ENCODE measurements at regions not wholly inside any gene's neighbourhood (a gene's known extent, or its start where the extent isn't known, plus 50 kb on each side); places are given as distances from the start of the nearest gene placed in this dataset.

GRCh38 chr13:104693126-104693525 is 1626.9 kb upstream of the SLC10A2 start:
- H3K27me3 ChIP-seq = no peaks in the 10 kb centered on the region
- no peaks in the 10 kb centered on the region for H3K36me3 ChIP-seq
- no peak overlapping the region for H3K4me3 ChIP-seq (ENCODE audit: low read depth in 1 of 2, low read length in 1 of 2)
- H3K4me1 ChIP-seq (ENCODE audit: control insufficient read depth in 1 of 2, insufficient read depth in 1 of 2, low read depth in 1 of 2, low read length in 1 of 2) = no peaks in the 10 kb centered on the region
- TF ChIP-seq CTCF (IDR thresholded peaks at IDR 0.05) = no peak
- no peak overlapping the region for H3K27ac ChIP-seq
- no peaks in the 10 kb centered on the region for H3K9me3 ChIP-seq

- Histone ChIP-seq H3K4me1 (ENCODE audit: control insufficient read depth in 1 of 2, insufficient read depth in 1 of 2, low read depth in 1 of 2, low read length in 1 of 2) (no peaks in the 10 kb centered on the region), H3K36me3 (no peaks in the 10 kb centered on the region), H3K27ac (no peak overlapping the region), H3K9me3 (no peaks in the 10 kb centered on the region), H3K27me3 (no peaks in the 10 kb centered on the region), H3K4me3 (ENCODE audit: low read depth in 1 of 2, low read length in 1 of 2) (no peak overlapping the region)
- no peak for TF ChIP-seq CTCF (IDR thresholded peaks at IDR 0.05)
Observed at GRCh38 chr13:104691767-104692467, 1625.7 kb upstream of the SLC10A2 start.

GRCh38 chr13:104686484-104686883 is 1620.3 kb upstream of the SLC10A2 start:
- TF ChIP-seq CTCF (IDR thresholded peaks at IDR 0.05) = no peak
- H3K36me3 ChIP-seq = no peaks in the 10 kb centered on the region
- H3K4me3 ChIP-seq (ENCODE audit: low read depth in 1 of 2, low read length in 1 of 2) = no peak overlapping the region
- H3K27ac ChIP-seq = no peak overlapping the region
- H3K4me1 ChIP-seq (ENCODE audit: control insufficient read depth in 1 of 2, insufficient read depth in 1 of 2, low read depth in 1 of 2, low read length in 1 of 2) = no peaks in the 10 kb centered on the region
- no peaks in the 10 kb centered on the region for H3K27me3 ChIP-seq
- no peaks in the 10 kb centered on the region for H3K9me3 ChIP-seq

GRCh38 chr13:104683789-104684188 is 1617.6 kb upstream of the SLC10A2 start:
- Histone ChIP-seq H3K9me3 (no peaks in the 10 kb centered on the region), H3K4me1 (ENCODE audit: control insufficient read depth in 1 of 2, insufficient read depth in 1 of 2, low read depth in 1 of 2, low read length in 1 of 2) (no peaks in the 10 kb centered on the region), H3K4me3 (ENCODE audit: low read depth in 1 of 2, low read length in 1 of 2) (no peak overlapping the region), H3K27ac (no peak overlapping the region), H3K36me3 (no peaks in the 10 kb centered on the region), H3K27me3 (no peaks in the 10 kb centered on the region)
- no peak for TF ChIP-seq CTCF (IDR thresholded peaks at IDR 0.05)

- H3K27me3 ChIP-seq = no peaks in the 10 kb centered on the region
Observed at GRCh38 chr13:104678161-104678560, 1611.9 kb upstream of the SLC10A2 start.

More at GRCh38 chr13:104678161-104678560, 1611.9 kb upstream of the SLC10A2 start:
- no peak overlapping the region for H3K4me3 ChIP-seq (ENCODE audit: low read depth in 1 of 2, low read length in 1 of 2)
- H3K27ac ChIP-seq = no peak overlapping the region
- TF ChIP-seq CTCF (IDR thresholded peaks at IDR 0.05) = no peak
- no peaks in the 10 kb centered on the region for H3K4me1 ChIP-seq (ENCODE audit: control insufficient read depth in 1 of 2, insufficient read depth in 1 of 2, low read depth in 1 of 2, low read length in 1 of 2)
- no peaks in the 10 kb centered on the region for H3K36me3 ChIP-seq
- H3K9me3 ChIP-seq = no peaks in the 10 kb centered on the region

All from neutrophil (primary cell).